Fibroblast of skin of scalp (primary cell): ENCODE measurements at regions not wholly inside any gene's neighbourhood (a gene's known extent, or its start where the extent isn't known, plus 50 kb on each side); places are given as distances from the start of the nearest gene placed in this dataset.
"Not testable (repeated sequence)": the region's sequence is repeated elsewhere in the genome, so short reads cannot be mapped to it uniquely, and the experiment has no call there.

ENCODE experiments used
- DNase-seq: peaks from one replicate; pipeline ENCODE4 v3.0.0-alpha.2; 2013

GRCh38 chr5:85397451-85397850 lies 1012.8 kb upstream of the EDIL3 start:
- no peak for DNase-seq

- DNase-seq = no peak
Observed at GRCh38 chr5:85428426-85428934, 1043.8 kb upstream of the EDIL3 start.

GRCh38 chr5:85431726-85432125 lies 1047.0 kb upstream of the EDIL3 start:
- not testable (repeated sequence) for DNase-seq

- no peak for DNase-seq
Observed at GRCh38 chr5:85441156-85441555, 1056.5 kb upstream of the EDIL3 start.

GRCh38 chr5:85441853-85442252 lies 1057.2 kb upstream of the EDIL3 start:
- DNase-seq = no peak

GRCh38 chr5:85452322-85453025 lies 1067.8 kb upstream of the EDIL3 start:
- no peak for DNase-seq

GRCh38 chr5:85453026-85453349 lies 1068.3 kb upstream of the EDIL3 start:
- no peak for DNase-seq

GRCh38 chr5:85458319-85458718 lies 1073.6 kb upstream of the EDIL3 start:
- no peak for DNase-seq

- DNase-seq = no peak
Observed at GRCh38 chr5:85462957-85463356, 1078.3 kb upstream of the EDIL3 start.

- DNase-seq = no peak
Observed at GRCh38 chr5:85466423-85466822, 1081.7 kb upstream of the EDIL3 start.

GRCh38 chr5:85472749-85473148 lies 1088.1 kb upstream of the EDIL3 start:
- no peak for DNase-seq

GRCh38 chr5:85475151-85475550 lies 1090.5 kb upstream of the EDIL3 start:
- not testable (repeated sequence) for DNase-seq

GRCh38 chr5:85476617-85477016 lies 1091.9 kb upstream of the EDIL3 start:
- no peak for DNase-seq

- no peak for DNase-seq
Observed at GRCh38 chr5:85479849-85480248, 1095.2 kb upstream of the EDIL3 start.

GRCh38 chr5:85484982-85485574 lies 1100.4 kb upstream of the EDIL3 start:
- no peak for DNase-seq

GRCh38 chr5:85488295-85488694 lies 1103.6 kb upstream of the EDIL3 start:
- DNase-seq = no peak

GRCh38 chr5:85500869-85501268 lies 1116.2 kb upstream of the EDIL3 start:
- DNase-seq = no peak

- peak; percentile 0 for DNase-seq
Observed at GRCh38 chr5:85512896-85513295, 1104.8 kb upstream of the COX7C start.

- DNase-seq = no peak
Observed at GRCh38 chr5:85515588-85515987, 1102.2 kb upstream of the COX7C start.

GRCh38 chr5:85517386-85517785 lies 1100.4 kb upstream of the COX7C start:
- no peak for DNase-seq

- no peak for DNase-seq
Observed at GRCh38 chr5:85533341-85534047, 1084.2 kb upstream of the COX7C start.

GRCh38 chr5:85538362-85538761 lies 1079.4 kb upstream of the COX7C start:
- DNase-seq = no peak

GRCh38 chr5:85545129-85545528 lies 1072.6 kb upstream of the COX7C start:
- DNase-seq = no peak

- no peak for DNase-seq
Observed at GRCh38 chr5:85549229-85549628, 1068.5 kb upstream of the COX7C start.
